HepG2 (cell line): ENCODE measurements at regions not wholly inside any gene's neighbourhood (a gene's known extent, or its start where the extent isn't known, plus 50 kb on each side); places are given as distances from the start of the nearest gene placed in this dataset.

Experiments
- KLF6 ChIP-seq: IDR thresholded peaks from 2 replicates; pipeline ENCODE4 v1.8.0; 2016; ENCODE audit warnings: missing biosample characterization, missing genetic modification reagents
- MAFK ChIP-seq, 2 experiments: IDR thresholded peaks in 1 of 2; conservative IDR thresholded peaks in 1 of 2; 2 replicates each; pipeline ENCODE4 v1.6.1; 2011; ENCODE audit warnings: improper control_type of control experiment in 2 of 2, low read length in 2 of 2
- POLR2AphosphoS2 ChIP-seq: IDR thresholded peaks from 2 replicates; pipeline ENCODE4 v1.6.1; 2011; ENCODE audit warnings: low read depth, low read length, improper control_type of control experiment
- POLR2AphosphoS5 ChIP-seq: IDR thresholded peaks from 2 replicates; pipeline ENCODE4 v1.6.1; 2012; ENCODE audit warnings: low read depth, low read length
- TCF12 ChIP-seq, 2 experiments: fragments of 450-650 bp in 1 of 2; sonication (generic) in 1 of 2; formaldehyde crosslinking in 1 of 2; IDR thresholded peaks; 2 replicates each; pipeline versions ENCODE4 v1.6.1 to v1.8.0; 2017 to 2022; ENCODE audit warnings: antibody characterized with exemption in 1 of 2, mild to moderate bottlenecking in 1 of 2, missing genetic modification reagents in 1 of 2, moderate library complexity in 1 of 2
- TRAFD1 ChIP-seq: sonication (generic); formaldehyde crosslinking; IDR thresholded peaks from 2 replicates; pipeline ENCODE4 v1.5.1; 2020; ENCODE audit warnings: missing genetic modification reagents, mild to moderate bottlenecking, borderline replicate concordance
- XRCC5 ChIP-seq: fragments of 200-400 bp; formaldehyde crosslinking; optimal IDR thresholded peaks from 2 replicates; pipeline ENCODE3; 2017; ENCODE audit warnings: mild to moderate bottlenecking, low read length
- ZNF281 ChIP-seq: sonication (generic); formaldehyde crosslinking; IDR thresholded peaks from 2 replicates; pipeline ENCODE4 v1.4.0; 2020; ENCODE audit warnings: missing genetic modification reagents, borderline replicate concordance
- ZNF503 ChIP-seq: sonication (generic); formaldehyde crosslinking; IDR thresholded peaks from 2 replicates; pipeline ENCODE4 v1.4.0; 2020; ENCODE audit warnings: missing genetic modification reagents
- ZNF589 ChIP-seq: sonication (generic); formaldehyde crosslinking; conservative IDR thresholded peaks from 2 replicates; pipeline ENCODE4 v1.8.0; 2022; ENCODE audit warnings: mild to moderate bottlenecking, moderate library complexity, missing genetic modification reagents

- TF ChIP-seq TRAFD1 (CRISPR knock-in tag) (no peak), POLR2AphosphoS5 (no peak), MAFK (conservative IDR thresholded peaks at IDR 0.05 in 1 of 2, IDR thresholded peaks at IDR 0.05 in 1 of 2; ENCODE audit: low read length in 2 of 2) (no peak), TCF12 (IDR thresholded peaks at IDR 0.05) (no peak), TCF12 (CRISPR knock-in tag; IDR thresholded peaks at IDR 0.05) (no peak), ZNF281 (CRISPR knock-in tag) (no peak), XRCC5 (no peak), POLR2AphosphoS2 (no peak), ZNF503 (CRISPR knock-in tag) (no peak), ZNF589 (CRISPR knock-in tag) (no peak), KLF6 (CRISPR knock-in tag) (no peak)
These were observed 202.8 kb downstream of the PIK3C3 start (continued) for GRCh38 chr18:42157878-42158277.
